ENCODE measurements at regions not wholly inside any gene's neighbourhood (a gene's known extent, or its start where the extent isn't known, plus 50 kb on each side); places are given as distances from the start of the nearest gene placed in this dataset.

GRCh38 chr16:80062361-80063030 lies 462.0 kb upstream of the MAF start:
- TF ChIP-seq PPARA (CRISPR knock-in tag; IDR thresholded peaks at IDR 0.05; ENCODE audit: borderline replicate concordance) (no peak), ZC3H10 (CRISPR knock-in tag; IDR thresholded peaks at IDR 0.05) (no peak), BACH2 (CRISPR knock-in tag; IDR thresholded peaks at IDR 0.05; ENCODE audit: borderline replicate concordance) (no peak), ZNF565 (CRISPR knock-in tag; conservative IDR thresholded peaks at IDR 0.05; ENCODE audit: low read depth) (no peak), RARB (CRISPR knock-in tag; IDR thresholded peaks at IDR 0.05) (no peak), ARNTL (CRISPR knock-in tag; IDR thresholded peaks at IDR 0.05; ENCODE audit: borderline replicate concordance, low read depth) (no peak), ZFP3 (CRISPR knock-in tag; IDR thresholded peaks at IDR 0.05) (no peak), TOX (CRISPR knock-in tag; IDR thresholded peaks at IDR 0.05; ENCODE audit: borderline replicate concordance) (no peak), SNAI2 (CRISPR knock-in tag; IDR thresholded peaks at IDR 0.05) (no peak), PATZ1 (CRISPR knock-in tag; IDR thresholded peaks at IDR 0.05; ENCODE audit: borderline replicate concordance) (no peak)
